LNCAP (cell line): ENCODE measurements at regions not wholly inside any gene's neighbourhood (a gene's known extent, or its start where the extent isn't known, plus 50 kb on each side); places are given as distances from the start of the nearest gene placed in this dataset.

Source experiments
- CTCF ChIP-seq: fragments of 450-650 bp; IDR thresholded peaks from 2 replicates; pipeline ENCODE4 v1.5.1; 2017; ENCODE audit warnings: mild to moderate bottlenecking

DNA sequence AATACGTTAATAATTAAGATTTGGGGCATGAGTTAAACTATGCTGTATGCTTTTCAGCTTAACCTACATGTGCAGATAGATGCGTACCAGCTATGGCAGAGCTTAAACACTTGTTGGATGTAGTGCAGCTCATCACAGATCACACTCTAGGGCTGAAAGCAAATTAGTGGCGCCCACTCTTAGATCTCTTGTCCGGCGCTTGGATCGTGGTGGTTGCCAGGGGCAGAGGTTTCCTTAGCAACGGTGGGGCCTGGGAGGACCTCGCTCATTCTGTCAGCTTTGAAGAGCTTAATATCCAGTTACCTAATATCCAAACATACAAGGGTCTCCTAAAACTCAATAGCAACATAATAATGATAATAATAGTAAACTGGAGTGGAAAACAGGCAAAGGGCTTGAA, 548.2 kb upstream of the PFKP start:
- TF ChIP-seq CTCF, result no peak

GRCh38 chr10:2509081-2509531, 558.2 kb upstream of the PFKP start:
- TF ChIP-seq CTCF, result no peak

- no peak for TF ChIP-seq CTCF
Measured at GRCh38 chr10:2494399-2494798, 572.9 kb upstream of the PFKP start.

DNA sequence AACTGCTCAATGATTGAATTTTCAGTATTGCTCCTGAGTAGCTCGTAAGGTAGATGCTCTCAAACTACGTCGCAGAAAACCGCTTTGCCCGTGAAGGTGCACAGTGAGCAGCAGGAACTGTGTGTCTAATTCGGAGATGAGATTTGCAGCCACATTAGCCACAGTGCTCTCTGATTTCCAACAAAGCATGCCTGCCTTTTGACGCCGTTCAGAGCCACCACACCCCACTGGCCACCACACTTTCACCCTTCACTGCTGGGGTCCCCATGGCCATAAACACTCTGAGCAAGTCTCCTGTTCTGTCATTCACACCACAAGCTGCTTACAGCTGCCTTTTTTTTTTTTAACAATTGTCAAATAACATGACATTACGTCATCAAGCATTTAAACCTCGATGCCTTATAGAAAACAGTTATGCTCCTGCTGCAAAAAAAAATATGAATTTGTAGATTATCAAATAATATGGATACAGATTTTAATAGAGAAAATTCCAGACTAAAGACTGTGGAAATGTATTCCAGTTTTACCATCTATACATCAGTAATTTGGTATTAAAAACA, 578.8 kb upstream of the PFKP start:
- no peak for TF ChIP-seq CTCF

DNA sequence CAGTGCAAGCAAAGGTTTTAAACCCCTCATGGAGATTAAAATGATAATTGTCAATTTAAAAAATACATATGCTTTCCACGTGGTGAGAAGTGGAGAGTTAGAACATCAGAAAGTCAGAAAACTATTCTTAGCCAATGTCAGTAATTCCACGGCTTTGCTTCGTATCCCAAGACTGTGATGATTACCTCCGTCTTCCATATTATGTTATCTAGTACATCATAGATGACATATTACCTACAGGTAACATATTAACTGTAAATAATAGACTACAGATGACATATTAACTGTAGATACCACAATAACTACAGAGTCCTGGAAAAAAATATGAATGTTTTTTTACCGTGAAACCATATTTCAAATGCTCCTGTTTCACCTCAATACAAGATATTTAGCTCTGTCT, 579.4 kb upstream of the PFKP start:
- TF ChIP-seq CTCF, result no peak

DNA sequence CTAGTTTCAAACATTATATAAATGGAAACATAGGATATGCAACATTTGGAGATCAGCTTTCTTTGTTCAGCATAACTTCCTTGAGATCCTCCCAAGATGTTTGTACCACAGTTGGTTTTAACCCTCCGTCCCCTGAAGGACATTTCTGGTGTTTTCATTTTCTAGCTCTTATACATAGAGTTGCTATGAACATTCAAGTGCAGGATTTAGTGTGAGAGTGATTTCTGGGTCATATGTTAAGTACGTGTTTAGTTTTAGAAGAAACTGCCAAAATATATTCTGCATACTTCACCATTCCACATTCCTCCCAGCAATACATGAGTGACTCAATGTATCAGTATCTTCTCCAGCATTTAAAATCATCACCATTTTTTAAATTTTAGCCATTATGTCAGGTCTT, 588.7 kb upstream of the PFKP start:
- no peak for TF ChIP-seq CTCF

DNA sequence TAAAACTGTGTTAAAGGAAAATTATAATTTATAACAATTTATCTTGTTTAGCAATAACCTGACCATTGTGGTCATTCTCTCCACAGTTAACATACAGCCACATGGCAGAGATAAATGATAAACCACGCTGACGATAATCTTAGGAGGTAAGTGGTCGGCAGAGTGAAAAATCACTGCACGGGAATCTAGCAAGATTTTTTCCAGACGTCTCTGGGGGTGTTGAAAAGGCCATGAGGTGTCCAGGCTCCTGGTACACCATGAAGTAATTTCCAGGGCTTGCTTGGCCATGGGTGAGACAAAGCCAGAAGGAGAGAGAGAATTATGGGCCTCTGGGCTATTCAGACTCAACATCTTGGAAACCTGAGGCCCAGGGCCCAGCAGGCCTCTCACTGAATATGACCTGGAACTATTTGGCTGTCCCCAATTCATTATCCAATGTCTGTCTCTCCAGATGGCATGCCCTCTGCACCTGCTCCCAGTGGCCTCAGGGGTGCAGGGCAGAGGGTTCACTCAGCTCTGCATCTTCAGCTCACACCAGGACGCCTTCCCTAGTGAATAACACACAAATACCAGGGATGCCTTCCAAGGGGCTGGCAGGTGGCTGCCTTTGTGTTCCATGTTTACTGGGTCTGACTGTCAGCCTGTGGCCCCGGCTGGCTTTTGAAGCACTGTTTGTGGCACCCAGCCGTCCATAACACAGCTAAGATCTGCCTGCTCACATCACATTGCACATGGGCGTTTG, 590.4 kb upstream of the PFKP start:
- no peak for TF ChIP-seq CTCF
